Activated CD4-positive, alpha-beta T cell treated with anti-CD3 and anti-CD28 coated beads, Interleukin-2, amount 50 U/mL, for 1 hour (primary cell): ENCODE measurements at regions not wholly inside any gene's neighbourhood (a gene's known extent, or its start where the extent isn't known, plus 50 kb on each side); places are given as distances from the start of the nearest gene placed in this dataset.

Source experiments
- DNase-seq: peaks from one replicate; pipeline ENCODE4 v3.0.0-alpha.2; 2020

- no peak for DNase-seq
These were observed 588.9 kb downstream of the RNF144B start for GRCh38 chr6:18976091-18976490.

DNA sequence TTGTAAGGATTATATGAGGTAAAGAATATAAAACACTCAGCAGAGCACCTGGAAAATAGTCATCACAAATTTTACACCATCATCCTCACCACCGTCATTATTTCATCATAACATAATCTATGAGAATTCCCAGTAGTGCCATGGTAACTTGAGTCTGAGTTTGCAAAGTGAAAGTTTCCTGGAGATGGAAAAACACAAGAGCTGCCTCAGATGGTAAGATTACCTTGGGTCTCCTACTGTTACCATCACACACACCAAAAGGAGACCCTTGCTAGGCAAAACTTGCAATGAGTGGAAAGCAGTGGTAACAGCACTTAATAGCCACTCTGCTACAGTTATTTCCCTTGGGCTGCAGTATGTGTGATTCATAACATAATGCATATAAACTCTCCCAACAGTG, 589.8 kb downstream of the RNF144B start:
- no peak for DNase-seq

DNA sequence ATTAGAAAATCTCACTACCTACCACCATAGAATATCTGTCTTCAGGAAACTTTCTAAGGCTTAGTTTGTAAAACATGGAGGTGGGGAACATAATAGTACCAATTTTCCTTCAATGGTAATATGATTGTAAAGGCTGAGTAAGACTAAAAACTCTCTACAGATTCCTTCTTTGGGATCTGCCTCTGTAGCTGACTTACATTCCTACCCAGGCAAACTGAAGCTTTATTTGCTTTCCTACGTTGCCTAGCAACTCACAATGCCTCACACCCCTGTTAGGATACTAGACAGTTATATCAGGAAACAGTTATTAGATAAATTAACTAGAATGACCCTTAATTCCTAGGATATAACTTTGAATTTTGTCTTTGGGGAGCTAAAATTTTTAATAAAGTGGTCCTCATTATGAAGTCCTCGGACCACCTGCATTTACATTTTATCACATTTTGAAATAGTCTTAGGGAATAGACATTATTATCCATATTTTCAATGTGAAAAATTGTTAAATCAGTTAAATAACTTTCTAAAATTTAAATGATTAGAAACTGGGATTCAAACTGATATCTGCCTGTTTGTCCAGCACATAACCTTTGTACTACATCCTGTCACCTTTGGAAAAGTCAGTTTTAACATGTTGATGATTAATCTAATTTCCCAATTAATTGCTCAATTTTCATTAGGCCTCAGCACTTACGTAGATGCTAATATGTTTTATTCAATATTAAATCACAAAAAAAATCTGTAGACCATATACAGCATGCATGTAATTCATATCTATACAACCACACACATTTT, 591.4 kb downstream of the RNF144B start:
- DNase-seq = no peak

DNA sequence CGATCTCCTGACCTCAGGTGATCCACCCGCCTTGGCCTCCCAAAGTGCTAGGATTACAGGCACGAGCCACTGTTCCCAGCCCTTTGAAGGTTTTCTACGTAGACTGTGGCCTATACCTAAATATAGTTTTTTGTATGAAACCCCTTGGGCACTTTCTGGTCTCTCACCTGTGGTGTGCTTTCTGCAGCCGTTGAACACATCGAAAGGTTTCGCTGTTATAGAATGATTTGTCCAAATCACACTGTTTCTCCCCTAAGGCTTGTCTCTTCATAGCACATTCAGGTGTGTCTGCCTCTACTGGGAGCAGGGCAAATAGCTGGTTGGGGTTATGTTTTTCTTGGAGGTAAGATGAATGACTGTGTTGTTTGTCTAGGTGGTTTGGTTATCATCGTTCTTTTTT, 597.9 kb downstream of the RNF144B start:
- DNase-seq = no peak

GRCh38 chr6:18985996-18986395, 598.8 kb downstream of the RNF144B start:
- no peak for DNase-seq

- no peak for DNase-seq
These were observed 601.5 kb downstream of the RNF144B start for GRCh38 chr6:18988636-18989035.

DNA sequence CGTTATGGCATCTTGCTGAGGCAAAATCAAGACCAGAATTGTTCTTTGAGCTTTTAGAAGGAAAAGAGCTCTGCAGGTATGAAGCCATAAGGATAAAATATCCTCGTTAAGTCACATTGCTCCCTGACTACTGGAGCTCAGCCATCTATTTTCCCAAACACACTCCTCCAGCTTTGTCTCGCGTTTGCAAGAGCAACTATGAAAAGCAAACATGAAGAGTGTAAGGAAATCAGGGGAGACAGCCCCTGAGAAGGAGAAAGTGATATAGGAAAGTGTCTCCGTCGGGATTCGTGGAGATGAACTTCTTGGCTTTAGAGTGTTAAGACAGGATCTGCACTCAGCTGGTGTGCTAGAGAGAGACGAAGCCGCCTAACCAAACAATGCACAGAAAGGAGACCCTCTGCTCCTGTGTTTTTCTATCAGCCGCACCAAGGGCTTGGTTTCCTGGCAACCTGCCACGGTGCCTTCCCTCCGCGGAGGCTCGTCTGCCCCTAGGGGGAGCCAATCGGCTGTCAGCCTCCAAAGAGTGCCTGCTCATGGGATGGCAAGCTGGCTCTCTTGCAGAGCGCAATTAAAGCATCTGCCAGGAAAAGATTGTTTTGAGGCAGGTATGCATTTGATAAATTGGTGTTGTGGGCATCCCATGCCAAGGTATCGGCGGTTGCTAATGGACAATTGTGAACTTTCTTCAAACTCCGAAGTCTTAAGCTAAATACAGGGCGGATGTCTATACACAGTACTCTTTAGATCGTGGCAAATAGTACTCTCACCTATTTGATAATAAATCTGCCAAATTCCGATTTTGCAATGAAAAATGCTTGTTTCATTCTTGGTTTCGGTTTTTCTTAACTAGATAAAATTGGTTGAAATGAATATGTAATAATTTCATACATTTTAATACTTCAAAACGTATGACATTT, 603.2 kb downstream of the RNF144B start:
- DNase-seq = no peak

DNA sequence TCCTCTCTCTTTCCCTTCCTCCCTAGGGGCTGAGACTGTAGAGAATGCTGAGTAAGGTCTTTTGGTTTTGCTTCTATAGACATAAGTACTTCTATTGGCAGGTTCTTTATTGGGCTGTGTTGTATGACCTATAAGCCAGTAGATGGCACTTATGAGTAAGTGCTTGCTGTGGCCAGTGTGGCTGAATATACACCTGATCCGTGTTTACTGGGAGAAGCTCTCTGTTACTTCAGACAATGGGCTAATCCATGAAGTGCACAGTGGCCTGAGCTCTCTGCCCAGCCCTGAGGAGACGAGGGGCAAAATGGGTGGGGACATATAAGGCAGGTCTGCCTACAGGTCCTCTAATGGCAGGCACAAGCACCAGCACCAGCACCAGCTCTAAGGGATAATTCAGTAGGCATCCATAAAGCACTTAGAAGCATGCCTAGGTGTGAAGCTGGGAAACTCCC, 610.3 kb downstream of the RNF144B start:
- DNase-seq = no peak

DNA sequence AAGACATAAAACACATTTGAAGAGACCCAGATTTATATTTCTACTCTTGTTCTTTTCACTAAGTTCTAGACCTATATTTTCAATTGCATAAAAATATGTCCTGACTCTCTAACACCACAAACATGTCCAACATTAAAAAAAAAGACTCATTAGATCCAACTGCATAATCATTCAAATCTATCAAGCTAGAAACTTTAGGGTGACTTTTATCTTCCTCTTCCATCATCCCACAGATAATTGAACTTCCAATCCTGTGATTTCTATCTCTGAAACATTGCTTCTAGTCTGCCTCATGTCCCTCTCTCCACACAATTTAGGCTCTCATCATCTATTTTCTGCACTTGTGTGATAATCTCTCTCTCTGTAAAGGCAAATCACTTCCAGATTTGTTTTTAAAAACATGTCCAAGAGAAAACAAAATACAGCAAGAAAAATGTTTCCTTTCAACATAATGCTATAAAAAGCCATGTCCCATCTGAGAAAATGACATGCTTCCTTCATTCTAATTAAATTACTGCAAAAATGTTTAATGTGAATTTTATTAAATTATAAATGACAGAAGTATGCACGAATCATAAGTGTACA, 615.9 kb downstream of the RNF144B start:
- no peak for DNase-seq

- no peak for DNase-seq
These were observed 617.0 kb downstream of the RNF144B start for GRCh38 chr6:19004176-19004575.

DNA sequence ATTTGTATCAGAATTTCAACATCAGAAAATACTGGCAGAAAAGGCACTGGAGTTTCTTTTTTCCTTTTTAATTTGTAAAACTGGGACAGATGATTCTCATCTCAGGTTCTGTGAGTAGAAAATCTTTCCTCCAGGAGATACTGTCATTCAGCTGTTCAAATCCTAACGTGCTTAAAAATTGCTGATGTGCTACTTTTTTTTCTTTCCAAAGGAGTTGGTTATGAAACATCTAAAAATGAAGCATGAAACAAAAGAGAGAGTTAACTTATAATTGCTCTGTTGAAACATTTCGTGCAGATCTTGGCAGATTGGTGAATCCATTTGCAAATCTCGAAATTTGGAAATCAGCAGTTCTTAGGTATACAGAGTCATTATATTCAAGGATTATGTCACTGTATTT, 622.6 kb downstream of the RNF144B start:
- DNase-seq = no peak

DNA sequence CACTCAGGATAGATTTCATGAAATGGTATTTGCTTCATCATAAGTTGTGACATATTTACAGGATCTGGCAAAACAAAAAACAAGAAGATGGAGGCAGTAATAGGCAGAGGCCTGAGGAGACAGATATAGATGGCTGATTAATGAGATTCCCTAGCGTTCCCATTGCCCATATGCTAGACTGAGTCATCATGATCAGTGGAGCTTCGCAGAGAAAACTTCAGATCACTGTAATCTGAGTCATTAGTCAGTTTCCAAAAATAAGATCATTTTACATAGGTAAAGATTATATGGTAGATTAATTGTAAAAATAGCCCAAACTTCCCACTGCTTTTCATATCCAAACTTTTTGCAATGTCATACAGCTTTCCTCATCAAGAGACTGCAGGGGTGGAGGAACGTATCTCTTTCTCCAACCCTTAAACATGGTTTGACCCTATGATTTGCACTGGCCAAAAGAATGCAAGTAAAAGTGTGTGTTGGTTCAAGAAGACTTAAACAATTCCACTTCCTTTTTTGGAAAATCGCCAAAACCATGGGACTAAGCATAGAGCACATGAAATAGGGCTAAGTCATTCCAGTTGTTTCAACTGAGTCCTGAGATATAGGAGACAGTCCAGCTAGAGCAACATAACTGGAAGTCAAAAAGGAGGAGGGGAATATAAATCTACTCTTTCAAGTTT, 626.0 kb downstream of the RNF144B start:
- DNase-seq = no peak

GRCh38 chr6:19024737-19025136, 637.6 kb downstream of the RNF144B start:
- no peak for DNase-seq

GRCh38 chr6:19028201-19028600, 641.1 kb downstream of the RNF144B start:
- no peak for DNase-seq

- DNase-seq = no peak
These were observed 645.6 kb downstream of the RNF144B start for GRCh38 chr6:19032591-19033295.

DNA sequence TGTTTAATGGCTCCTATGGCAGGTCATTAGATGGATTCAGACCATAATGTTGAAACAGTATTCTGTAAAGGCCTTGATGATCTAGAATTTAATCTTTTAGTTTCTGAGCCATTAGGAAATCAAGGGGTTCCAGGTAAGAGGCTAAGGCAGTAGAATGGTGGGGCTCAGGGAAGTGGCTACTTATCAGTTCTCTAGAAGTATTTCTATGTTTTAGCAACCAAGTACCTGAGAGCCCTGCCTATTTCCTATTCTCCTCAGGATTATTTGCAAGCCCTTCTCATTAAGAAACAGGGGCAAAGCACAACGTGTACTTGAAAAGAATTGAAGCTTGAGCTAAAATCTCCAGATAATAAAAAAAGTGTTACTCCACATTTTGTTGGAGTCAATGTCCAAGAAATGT, 646.5 kb downstream of the RNF144B start:
- no peak for DNase-seq

- DNase-seq = no peak
These were observed 647.8 kb downstream of the RNF144B start for GRCh38 chr6:19034986-19035385.

DNA sequence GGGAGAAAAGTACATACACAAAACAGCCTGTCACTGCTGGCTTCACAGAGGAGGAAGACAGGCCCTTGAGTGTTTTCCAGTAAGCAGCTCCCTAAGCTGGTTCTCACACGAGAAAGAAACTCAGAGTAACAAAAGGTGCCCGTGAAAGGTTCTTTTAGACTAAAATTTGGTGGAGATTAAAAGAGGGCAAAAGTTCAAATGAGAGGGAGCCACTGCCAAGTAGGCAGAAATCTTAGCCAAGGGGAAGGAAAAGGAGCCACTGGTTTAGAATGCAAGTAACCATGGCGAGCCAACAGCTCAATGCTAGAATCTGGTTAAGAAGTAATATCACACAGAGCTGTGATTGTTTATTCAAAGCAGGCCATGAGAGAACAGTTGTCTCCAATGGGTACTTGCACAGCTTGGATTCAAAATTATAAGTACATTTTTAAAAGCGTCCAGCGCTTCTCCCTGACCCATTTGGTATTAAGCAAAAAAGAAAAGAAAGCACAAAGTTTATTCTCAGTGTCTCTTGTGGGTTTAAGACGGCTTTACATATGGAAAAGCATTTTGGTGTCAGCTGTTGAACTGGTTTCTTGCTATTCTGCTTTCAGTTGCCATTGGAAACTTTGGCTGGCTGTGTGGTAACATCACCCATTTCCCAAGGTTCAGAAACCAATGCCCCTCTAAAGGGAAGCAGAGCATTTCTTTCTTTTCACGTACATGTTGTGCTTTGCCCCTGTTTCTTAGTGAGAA, 648.5 kb downstream of the RNF144B start:
- DNase-seq = no peak

GRCh38 chr6:19036196-19036555, 649.0 kb downstream of the RNF144B start:
- DNase-seq = no peak

DNA sequence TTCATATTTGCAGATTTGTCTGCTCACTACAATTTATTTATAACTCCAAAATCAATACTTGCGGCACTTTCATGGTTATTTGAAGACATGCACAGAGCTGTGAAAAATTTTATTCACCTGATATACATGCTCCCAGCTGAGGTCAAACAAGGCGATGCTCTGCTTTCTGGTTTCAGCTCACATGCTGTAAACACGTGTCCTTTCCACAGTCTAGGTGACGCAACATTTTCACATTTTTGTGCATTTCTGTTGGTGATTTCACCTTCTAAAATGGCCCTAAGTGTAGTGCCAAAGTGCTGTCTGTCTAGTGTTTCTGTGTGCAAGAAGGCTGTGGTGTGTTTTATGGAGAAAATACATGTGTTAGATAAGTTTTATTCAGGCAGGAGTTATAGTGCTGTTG, 650.5 kb downstream of the RNF144B start:
- DNase-seq = no peak

GRCh38 chr6:19039287-19039686, 652.1 kb downstream of the RNF144B start:
- no peak for DNase-seq

DNA sequence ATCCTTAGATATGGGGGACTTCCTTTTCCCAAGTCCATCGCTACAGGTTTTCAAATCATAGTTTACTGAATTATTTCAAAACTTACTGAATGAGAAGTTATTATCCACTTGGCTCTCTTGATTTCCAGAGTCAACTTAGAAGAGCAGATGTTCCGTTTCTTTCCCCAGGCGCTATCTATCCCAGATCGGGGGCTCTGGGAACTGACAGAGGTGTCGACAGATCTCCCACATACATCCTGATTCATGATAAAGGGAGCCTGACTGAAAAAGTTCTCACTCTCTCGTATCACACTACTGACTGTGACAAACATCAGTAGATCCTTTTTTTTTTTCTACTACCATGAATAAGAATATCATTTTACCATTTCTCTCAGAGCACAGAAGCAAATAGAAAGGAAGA, 654.8 kb downstream of the RNF144B start:
- DNase-seq = no peak
